H1 (cell line): ENCODE measurements at regions not wholly inside any gene's neighbourhood (a gene's known extent, or its start where the extent isn't known, plus 50 kb on each side); places are given as distances from the start of the nearest gene placed in this dataset.

Source experiments
- CTCF ChIA-PET: fragments of 300-600 bp; sonication (Branson Sonifier 250); formaldehyde crosslinking; loops from one replicate; lab custom pipeline; 2021; ENCODE audit not compliant: partially characterized antibody; lab: Charles Lee
- POLR2A ChIA-PET: fragments of 300-600 bp; sonication (Branson Sonifier 250); formaldehyde crosslinking; loops from one replicate; lab custom pipeline; 2021; ENCODE audit warnings: inconsistent platforms; ENCODE audit not compliant: partially characterized antibody; lab: Charles Lee
- DNase-seq, 2 experiments: peaks; one replicate each; pipeline versions ENCODE4 v3.0.0 to v3.0.0-alpha.2; 2010 to 2022; ENCODE audit warnings: low spot score in 2 of 2, low read depth in 1 of 2, mixed read lengths in 1 of 2
- FAIRE-seq: peaks from 2 replicates; lab custom pipeline; 2011; peaks lifted over from hg19 to GRCh38; lab: Jason Lieb, UNC
- H2AFZ ChIP-seq: 2 replicates; pipeline ENCODE4 v1.8.1; 2012; ENCODE audit warnings: low read length, inconsistent platforms
- H2AK5ac ChIP-seq: 2 replicates; pipeline ENCODE4 v1.6.1; 2013; ENCODE audit warnings: low read depth, low read length
- H2BK120ac ChIP-seq: replicated peaks from 2 replicates; pipeline ENCODE3; 2013; ENCODE audit warnings: low read depth, low read length, inconsistent platforms
- H2BK12ac ChIP-seq: 2 replicates; pipeline ENCODE4 v1.6.1; 2013; ENCODE audit warnings: low read depth, low read length
- H2BK15ac ChIP-seq: 2 replicates; pipeline ENCODE4 v1.6.1; 2013; ENCODE audit warnings: low read length
- H2BK20ac ChIP-seq: 2 replicates; pipeline ENCODE4 v1.6.1; 2013; ENCODE audit warnings: low read length
- H2BK5ac ChIP-seq: 2 replicates; pipeline ENCODE4 v1.6.1; 2013; ENCODE audit warnings: low read depth, low read length
- H3K14ac ChIP-seq: 2 replicates; pipeline ENCODE4 v1.6.1; 2013; ENCODE audit warnings: inconsistent platforms; ENCODE audit not compliant: insufficient read length
- H3K18ac ChIP-seq: 2 replicates; pipeline ENCODE4 v1.6.1; 2013; ENCODE audit warnings: low read length; ENCODE audit errors: extremely low read depth
- H3K23ac ChIP-seq: 2 replicates; pipeline ENCODE4 v1.6.1; 2013; ENCODE audit warnings: inconsistent platforms; ENCODE audit not compliant: insufficient read length
- H3K23me2 ChIP-seq: 2 replicates; pipeline ENCODE4 v1.6.1; 2013; ENCODE audit warnings: low read depth, low read length
- H3K27ac ChIP-seq: 2 replicates; pipeline ENCODE4 v1.6.1; 2011; ENCODE audit warnings: low read depth, low read length, inconsistent platforms
- H3K27me3 ChIP-seq, 4 experiments: replicated peaks in 1 of 4; 1 replicate in 1 of 4; 2 replicates in 3 of 4; pipeline versions ENCODE4 v1.6.1 to v1.8.1; 2011 to 2013; ENCODE audit warnings: low read length in 3 of 4, mild to moderate bottlenecking in 3 of 4, inconsistent platforms in 2 of 4, mixed read lengths in 2 of 4, moderate library complexity in 1 of 4; ENCODE audit not compliant: control insufficient read depth in 3 of 4, insufficient read depth in 3 of 4; ENCODE audit errors: extremely low read depth in 1 of 4
- H3K36me3 ChIP-seq, 4 experiments: 2 replicates each; pipeline versions ENCODE4 v1.6.1 to v1.8.1; 2011 to 2013; ENCODE audit warnings: mild to moderate bottlenecking in 4 of 4, low read length in 3 of 4, moderate library complexity in 2 of 4, control low read depth in 1 of 4, inconsistent platforms in 1 of 4; ENCODE audit not compliant: insufficient read depth in 4 of 4, control insufficient read depth in 2 of 4
- H3K4ac ChIP-seq: replicated peaks from 2 replicates; pipeline ENCODE3; 2013; ENCODE audit warnings: low read length, low read depth, mixed read lengths, inconsistent platforms; ENCODE audit not compliant: insufficient read length
- H3K4me1 ChIP-seq, 4 experiments: replicated peaks in 1 of 4; 1 replicate in 1 of 4; 2 replicates in 3 of 4; pipeline versions ENCODE4 v1.6.1 to v1.8.1; 2011 to 2013; ENCODE audit warnings: low read length in 3 of 4, inconsistent platforms in 2 of 4, mixed read lengths in 1 of 4; ENCODE audit not compliant: insufficient read depth in 4 of 4, control insufficient read depth in 3 of 4
- H3K4me2 ChIP-seq, 2 experiments: 2 replicates each; pipeline versions ENCODE4 v1.6.1 to v1.8.1; 2011 to 2013; ENCODE audit warnings: low read depth in 2 of 2, low read length in 2 of 2, control low read depth in 1 of 2, inconsistent platforms in 1 of 2, mild to moderate bottlenecking in 1 of 2; ENCODE audit not compliant: insufficient read depth in 1 of 2
- H3K4me3 ChIP-seq, 4 experiments: fragments of 200-600, 300-600 bp in 1 of 4; sonication (generic), shearing (Covaris generic), sonication (Bioruptor Twin) in 1 of 4; 2 replicates each; pipeline versions ENCODE4 v1.5.1 to v1.8.1; 2011 to 2016; ENCODE audit warnings: low read length in 4 of 4, low read depth in 3 of 4, control low read depth in 2 of 4, inconsistent platforms in 2 of 4, mild to moderate bottlenecking in 2 of 4, mixed read lengths in 1 of 4, moderate library complexity in 1 of 4; ENCODE audit not compliant: insufficient read depth in 2 of 4; ENCODE audit errors: extremely low read depth in 1 of 4
- H3K56ac ChIP-seq: replicated peaks from 2 replicates; pipeline ENCODE3; 2013; ENCODE audit warnings: low read depth, mild to moderate bottlenecking, mixed read lengths, low read length, inconsistent platforms; ENCODE audit not compliant: insufficient read length
- H3K79me1 ChIP-seq: 2 replicates; pipeline ENCODE4 v1.6.1; 2013; ENCODE audit warnings: low read depth, low read length, control low read depth
- H3K79me2 ChIP-seq, 2 experiments: 2 replicates each; pipeline versions ENCODE4 v1.6.1 to v1.8.1; 2012 to 2013; ENCODE audit warnings: low read length in 2 of 2, mild to moderate bottlenecking in 2 of 2, inconsistent platforms in 1 of 2; ENCODE audit not compliant: insufficient read depth in 2 of 2, control insufficient read depth in 1 of 2
- H3K9ac ChIP-seq, 4 experiments: replicated peaks in 1 of 4; 1 replicate in 1 of 4; 2 replicates in 3 of 4; pipeline versions ENCODE4 v1.6.1 to v1.8.1; 2011 to 2013; ENCODE audit warnings: low read depth in 3 of 4, low read length in 3 of 4, control low read depth in 2 of 4, mild to moderate bottlenecking in 2 of 4, moderate library complexity in 2 of 4, inconsistent platforms in 1 of 4; ENCODE audit errors: extremely low read depth in 1 of 4
- H3K9me3 ChIP-seq, 2 experiments: 2 replicates each; pipeline versions ENCODE4 v1.6.1 to v1.8.1; 2012 to 2013; ENCODE audit warnings: mild to moderate bottlenecking in 2 of 2, moderate library complexity in 2 of 2, control low read depth in 1 of 2, inconsistent platforms in 1 of 2, low read depth in 1 of 2, low read length in 1 of 2, mixed read lengths in 1 of 2; ENCODE audit not compliant: insufficient read depth in 2 of 2
- H4K20me1 ChIP-seq, 2 experiments: replicated peaks in 1 of 2; 2 replicates each; pipeline versions ENCODE3 to v1.8.1; 2011 to 2013; ENCODE audit warnings: inconsistent platforms in 2 of 2, low read length in 2 of 2, mild to moderate bottlenecking in 1 of 2; ENCODE audit not compliant: insufficient read depth in 2 of 2, control insufficient read depth in 1 of 2
- H4K5ac ChIP-seq: 2 replicates; pipeline ENCODE4 v1.6.1; 2013; ENCODE audit warnings: low read length, low read depth, mixed read lengths, inconsistent platforms; ENCODE audit not compliant: insufficient read length
- H4K8ac ChIP-seq: 2 replicates; pipeline ENCODE4 v1.8.0; 2013; ENCODE audit warnings: mild to moderate bottlenecking, moderate library complexity, low read length, inconsistent platforms; ENCODE audit not compliant: insufficient read depth; ENCODE audit errors: extremely low read depth
- H4K91ac ChIP-seq: replicated peaks from 2 replicates; pipeline ENCODE3; 2013; ENCODE audit warnings: low read length, mixed read lengths, inconsistent platforms; ENCODE audit not compliant: insufficient read length
- ATF2 ChIP-seq: IDR thresholded peaks from 2 replicates; pipeline ENCODE4 v1.6.1; 2012; ENCODE audit warnings: low read length, inconsistent platforms
- CHD1 ChIP-seq: IDR thresholded peaks from 2 replicates; pipeline ENCODE4 v1.6.1; 2012; ENCODE audit warnings: low read depth, low read length, improper control_type of control experiment
- CREB1 ChIP-seq: IDR thresholded peaks from 2 replicates; pipeline ENCODE4 v1.6.1; 2012; ENCODE audit warnings: inconsistent platforms
- EGR1 ChIP-seq: IDR thresholded peaks from 2 replicates; pipeline ENCODE4 v1.6.1; 2011; ENCODE audit warnings: low read depth, low read length, borderline replicate concordance
- FOSL1 ChIP-seq: IDR thresholded peaks from 2 replicates; pipeline ENCODE4 v1.6.1; 2011; ENCODE audit warnings: mild to moderate bottlenecking, low read depth, low read length, moderate library complexity; ENCODE audit not compliant: insufficient read depth
- JUND ChIP-seq: IDR thresholded peaks from 2 replicates; pipeline ENCODE4 v1.6.1; 2011; ENCODE audit warnings: mild to moderate bottlenecking, improper control_type of control experiment, low read length
- MAX ChIP-seq: IDR thresholded peaks from 2 replicates; pipeline ENCODE4 v1.6.1; 2012; ENCODE audit warnings: inconsistent platforms
- POLR2AphosphoS5 ChIP-seq: IDR thresholded peaks from 2 replicates; pipeline ENCODE4 v1.6.1; 2011; ENCODE audit warnings: low read depth, low read length
- POU5F1 ChIP-seq: IDR thresholded peaks from 2 replicates; pipeline ENCODE4 v1.6.1; 2011; ENCODE audit warnings: low read depth, mild to moderate bottlenecking, low read length, moderate library complexity
- SIN3A ChIP-seq, 2 experiments: IDR thresholded peaks in 1 of 2; conservative IDR thresholded peaks in 1 of 2; 2 replicates each; pipeline ENCODE4 v1.6.1; 2011 to 2012; ENCODE audit warnings: low read length in 2 of 2, improper control_type of control experiment in 1 of 2, low read depth in 1 of 2, mild to moderate bottlenecking in 1 of 2
- SIX5 ChIP-seq: IDR thresholded peaks from 2 replicates; pipeline ENCODE4 v1.6.1; 2011; ENCODE audit warnings: mild to moderate bottlenecking, low read depth, low read length
- SP2 ChIP-seq: IDR thresholded peaks from 2 replicates; pipeline ENCODE4 v1.6.1; 2012; ENCODE audit warnings: mild to moderate bottlenecking, low read length, inconsistent platforms
- SUZ12 ChIP-seq: fragments of 200-600 bp; sonication (generic); IDR thresholded peaks from 2 replicates; pipeline ENCODE4 v1.6.1; 2012; ENCODE audit warnings: mild to moderate bottlenecking, inconsistent platforms, low read length, moderate library complexity, mixed read lengths
- TAF1 ChIP-seq: IDR thresholded peaks from 2 replicates; pipeline ENCODE4 v1.6.1; 2011; ENCODE audit warnings: mild to moderate bottlenecking, low read depth, low read length
- YY1 ChIP-seq: IDR thresholded peaks from 2 replicates; pipeline ENCODE4 v1.6.1; 2011; ENCODE audit warnings: low read depth, mild to moderate bottlenecking, low read length
- WGBS, 2 experiments: shearing (Covaris generic) in 1 of 2; methylation state at CpG; one replicate each; pipeline versions ENCODE4 v1.1.6 to v1.1.7; 2013 to 2015; ENCODE audit warnings: low lambda C conversion rate in 2 of 2, mixed read lengths in 2 of 2, inconsistent platforms in 1 of 2, low coverage in 1 of 2, missing lambda C conversion rate in 1 of 2; ENCODE audit not compliant: insufficient replicate concordance in 2 of 2, insufficient coverage in 1 of 2, insufficient read length in 1 of 2; ENCODE audit errors: extremely low coverage in 1 of 2, missing lambda C conversion rate in 1 of 2; 5-methylcytosine and 5-hydroxymethylcytosine counted together

GRCh38 chr7:21218155-21218554, 209.7 kb upstream of the SP4 start:
- Histone ChIP-seq H2BK20ac (no peak overlapping the region), H2BK5ac (no peak overlapping the region), H3K23me2 (no peaks in the 10 kb centered on the region; the same call in 1 of the 2 replicates), H2AK5ac (no peak overlapping the region), H4K5ac (no peak overlapping the region), H4K8ac (no peak overlapping the region), H4K20me1 (no peaks in the 10 kb centered on the region), H3K27ac (no peak overlapping the region), H3K36me3 (no peaks in the 10 kb centered on the region), H3K18ac (no peak overlapping the region), H3K9ac (no peak overlapping the region), H3K23ac (no peak overlapping the region), H4K91ac (no peak overlapping the region), H2BK120ac (no peak overlapping the region), H3K79me2 (no peaks in the 10 kb centered on the region), H2BK15ac (no peak overlapping the region), H3K27me3 (no peaks in the 10 kb centered on the region), H3K4me2 (no peak overlapping the region), H3K4me1 (no peaks in the 10 kb centered on the region), H3K4me3 (no peak overlapping the region), H2BK12ac (no peak overlapping the region), H3K9me3 (no peaks in the 10 kb centered on the region; a peak in 1 of 4 replicates), H3K4ac (no peak overlapping the region), H2AFZ (0 out of 2 replicates have a peak overlapping the region, but pooled peaks have one; percentile 28), H3K14ac (no peak overlapping the region), H3K79me1 (no peaks in the 10 kb centered on the region), H3K56ac (no peak overlapping the region)
- FAIRE-seq = no peak
- CTCF ChIA-PET = no interaction called here
- POLR2A ChIA-PET = no interaction called here
- 93% methylated on average over 2 of the region's 2 CpGs; no CpG with 5 or more reads in 1 of the 2 experiments for WGBS, 2 experiments
- DNase-seq = no peak
- TF ChIP-seq SUZ12 (no peak), EGR1 (no peak), SP2 (no peak), TAF1 (no peak), POLR2AphosphoS5 (no peak), CHD1 (no peak), SIN3A (conservative IDR thresholded peaks at IDR 0.05 in 1 of 2, IDR thresholded peaks at IDR 0.05 in 1 of 2; ENCODE audit: low read depth in 1 of 2, low read length in 2 of 2) (no peak), CREB1 (no peak), FOSL1 (no peak), MAX (no peak), POU5F1 (no peak), YY1 (no peak), SIX5 (no peak), JUND (no peak), ATF2 (no peak)
